IgD-negative memory B cell (primary cell): ENCODE measurements at regions not wholly inside any gene's neighbourhood (a gene's known extent, or its start where the extent isn't known, plus 50 kb on each side); places are given as distances from the start of the nearest gene placed in this dataset.
"Not testable (repeated sequence)": the region's sequence is repeated elsewhere in the genome, so short reads cannot be mapped to it uniquely, and the experiment has no call there.

Source experiments
- H3K27ac Mint-ChIP-seq, 3 donors: one replicate each; pipeline ENCODE4 v1.8.0; 2020 to 2022; ENCODE audit warnings: mild to moderate bottlenecking in 3 of 3, mixed read lengths in 3 of 3, moderate library complexity in 1 of 3
- H3K27me3 Mint-ChIP-seq: one replicate; pipeline ENCODE4 v1.8.0; 2021; ENCODE audit warnings: mixed read lengths
- H3K36me3 Mint-ChIP-seq: one replicate; pipeline ENCODE4 v1.8.0; 2020; ENCODE audit warnings: mild to moderate bottlenecking, mixed read lengths
- H3K4me1 Mint-ChIP-seq, 3 donors: one replicate each; pipeline ENCODE4 v1.8.0; 2020 to 2022; ENCODE audit warnings: mixed read lengths in 3 of 3, mild to moderate bottlenecking in 1 of 3
- H3K4me3 Mint-ChIP-seq, 4 donors: one replicate each; pipeline ENCODE4 v1.8.0; 2020 to 2022; ENCODE audit warnings: mild to moderate bottlenecking in 4 of 4, mixed read lengths in 4 of 4, moderate library complexity in 3 of 4
- H3K9me3 Mint-ChIP-seq, 3 donors: one replicate each; pipeline ENCODE4 v1.8.0; 2020 to 2021; ENCODE audit warnings: mixed read lengths in 3 of 3, mild to moderate bottlenecking in 1 of 3

- H3K27ac Mint-ChIP-seq = no peak overlapping the region
- peaks cover 0 to 5% (median 3%) of the 10 kb centered on the region in 3 donors for H3K4me1 Mint-ChIP-seq
- peak overlapping the region in 1 of 4 donors; percentile 4 for H3K4me3 Mint-ChIP-seq
- H3K27me3 Mint-ChIP-seq = peaks cover 3% of the 10 kb centered on the region
- peaks cover 2 to 4% (median 2%) of the 10 kb centered on the region in 3 donors for H3K9me3 Mint-ChIP-seq
- peaks cover 1% of the 10 kb centered on the region for H3K36me3 Mint-ChIP-seq
These were observed 202.2 kb upstream of the GPRIN3 start for GRCh38 chr4:89509708-89510281.

GRCh38 chr4:89506866-89507491 is 199.4 kb upstream of the GPRIN3 start:
- Mint-ChIP-seq H3K27ac (no peak overlapping the region), H3K27me3 (peaks cover 5% of the 10 kb centered on the region), H3K4me3 (no peak overlapping the region), H3K4me1 (peaks cover 0 to 5% (median 3%) of the 10 kb centered on the region in 3 donors), H3K36me3 (peaks cover 1% of the 10 kb centered on the region), H3K9me3 (peaks cover 2 to 4% (median 2%) of the 10 kb centered on the region in 3 donors)

- Mint-ChIP-seq H3K4me3 (no peak overlapping the region), H3K27ac (no peak overlapping the region), H3K27me3 (peaks cover 11% of the 10 kb centered on the region), H3K36me3 (no peaks in the 10 kb centered on the region), H3K4me1 (no peaks in the 10 kb centered on the region), H3K9me3 (no peaks in the 10 kb centered on the region)
These were observed 195.0 kb upstream of the GPRIN3 start for GRCh38 chr4:89502581-89502980.

- Mint-ChIP-seq H3K36me3 (no peaks in the 10 kb centered on the region), H3K27ac (no peak overlapping the region), H3K9me3 (no peaks in the 10 kb centered on the region), H3K27me3 (peaks cover 8% of the 10 kb centered on the region), H3K4me3 (no peak overlapping the region), H3K4me1 (no peaks in the 10 kb centered on the region)
These were observed 190.1 kb upstream of the GPRIN3 start for GRCh38 chr4:89497517-89498308.

- Mint-ChIP-seq H3K9me3 (no peaks in the 10 kb centered on the region), H3K27me3 (peaks cover 8% of the 10 kb centered on the region), H3K36me3 (no peaks in the 10 kb centered on the region), H3K27ac (no peak overlapping the region), H3K4me1 (no peaks in the 10 kb centered on the region), H3K4me3 (no peak overlapping the region)
These were observed 189.3 kb upstream of the GPRIN3 start for GRCh38 chr4:89496851-89497250.

- Mint-ChIP-seq H3K36me3 (no peaks in the 10 kb centered on the region), H3K4me1 (peaks cover 0 to 1% (median 0%) of the 10 kb centered on the region in 3 donors), H3K9me3 (no peaks in the 10 kb centered on the region), H3K27me3 (no peaks in the 10 kb centered on the region), H3K27ac (no peak overlapping the region), H3K4me3 (no peak overlapping the region)
These were observed 185.8 kb upstream of the GPRIN3 start for GRCh38 chr4:89493367-89493766.

GRCh38 chr4:89492581-89493071 is 185.0 kb upstream of the GPRIN3 start:
- H3K27ac Mint-ChIP-seq = no peak overlapping the region
- H3K4me1 Mint-ChIP-seq = peaks cover 0 to 1% (median 0%) of the 10 kb centered on the region in 3 donors
- H3K9me3 Mint-ChIP-seq = no peaks in the 10 kb centered on the region
- H3K4me3 Mint-ChIP-seq = no peak overlapping the region
- H3K36me3 Mint-ChIP-seq = no peaks in the 10 kb centered on the region
- H3K27me3 Mint-ChIP-seq = no peaks in the 10 kb centered on the region

GRCh38 chr4:89491761-89492160 is 184.2 kb upstream of the GPRIN3 start:
- Mint-ChIP-seq H3K9me3 (no peaks in the 10 kb centered on the region), H3K36me3 (no peaks in the 10 kb centered on the region), H3K27me3 (no peaks in the 10 kb centered on the region), H3K27ac (peak overlapping the region in 1 of 3 donors; percentile 5), H3K4me1 (peaks cover 0 to 1% (median 0%) of the 10 kb centered on the region in 3 donors), H3K4me3 (no peak overlapping the region)

GRCh38 chr4:89489921-89490431 is 182.4 kb upstream of the GPRIN3 start:
- H3K27ac Mint-ChIP-seq, H3K9me3 Mint-ChIP-seq, H3K4me1 Mint-ChIP-seq, H3K36me3 Mint-ChIP-seq, H3K27me3 Mint-ChIP-seq, H3K4me3 Mint-ChIP-seq: not testable (repeated sequence)

- H3K27ac Mint-ChIP-seq = no peak overlapping the region
- no peaks in the 10 kb centered on the region for H3K36me3 Mint-ChIP-seq
- no peaks in the 10 kb centered on the region for H3K27me3 Mint-ChIP-seq
- no peaks in the 10 kb centered on the region for H3K9me3 Mint-ChIP-seq
- H3K4me3 Mint-ChIP-seq = no peak overlapping the region
- H3K4me1 Mint-ChIP-seq = peaks cover 0 to 1% (median 0%) of the 10 kb centered on the region in 3 donors
These were observed 181.8 kb upstream of the GPRIN3 start for GRCh38 chr4:89489338-89489771.

GRCh38 chr4:89488736-89489135 is 181.1 kb upstream of the GPRIN3 start:
- no peak overlapping the region for H3K27ac Mint-ChIP-seq
- H3K4me3 Mint-ChIP-seq = no peak overlapping the region
- no peaks in the 10 kb centered on the region for H3K36me3 Mint-ChIP-seq
- H3K4me1 Mint-ChIP-seq = peaks cover 0 to 1% (median 0%) of the 10 kb centered on the region in 3 donors
- H3K27me3 Mint-ChIP-seq = no peaks in the 10 kb centered on the region
- no peaks in the 10 kb centered on the region for H3K9me3 Mint-ChIP-seq

- Mint-ChIP-seq H3K27me3 (no peaks in the 10 kb centered on the region), H3K27ac (no peak overlapping the region), H3K9me3 (no peaks in the 10 kb centered on the region), H3K4me3 (peak overlapping the region in 1 of 4 donors; percentile 6), H3K36me3 (no peaks in the 10 kb centered on the region), H3K4me1 (peaks cover 0 to 1% (median 0%) of the 10 kb centered on the region in 3 donors)
These were observed 179.1 kb upstream of the GPRIN3 start for GRCh38 chr4:89486673-89487072.

- H3K9me3 Mint-ChIP-seq = peaks cover 0 to 2% (median 1%) of the 10 kb centered on the region in 3 donors
- H3K27ac Mint-ChIP-seq = no peak overlapping the region
- no peaks in the 10 kb centered on the region for H3K36me3 Mint-ChIP-seq
These were observed 178.4 kb upstream of the GPRIN3 start for GRCh38 chr4:89486042-89486441.

GRCh38 chr4:89483833-89484232 is 176.2 kb upstream of the GPRIN3 start:
- peak overlapping the region in 1 of 3 donors; percentile 45 for H3K27ac Mint-ChIP-seq
- peaks cover 3 to 8% (median 6%) of the 10 kb centered on the region in 3 donors for H3K9me3 Mint-ChIP-seq
- H3K4me1 Mint-ChIP-seq = no peaks in the 10 kb centered on the region
- H3K36me3 Mint-ChIP-seq = no peaks in the 10 kb centered on the region
- peaks cover 2% of the 10 kb centered on the region for H3K27me3 Mint-ChIP-seq
- H3K4me3 Mint-ChIP-seq = no peak overlapping the region

More at GRCh38 chr4:89486042-89486441, 178.4 kb upstream of the GPRIN3 start:
- no peaks in the 10 kb centered on the region for H3K27me3 Mint-ChIP-seq
- H3K4me3 Mint-ChIP-seq = no peak overlapping the region
- peaks cover 0 to 1% (median 0%) of the 10 kb centered on the region in 3 donors for H3K4me1 Mint-ChIP-seq
